GM10266 (cell line): ENCODE measurements at regions not wholly inside any gene's neighbourhood (a gene's known extent, or its start where the extent isn't known, plus 50 kb on each side); places are given as distances from the start of the nearest gene placed in this dataset.

Experiments used
- DNase-seq: peaks from one replicate; pipeline ENCODE4 v3.0.0; 2012; ENCODE audit errors: extremely low spot score
- CTCF ChIP-seq: IDR thresholded peaks from 2 replicates; pipeline ENCODE4 v1.5.1; 2012; ENCODE audit warnings: mild to moderate bottlenecking, low read depth; ENCODE audit not compliant: control insufficient read depth, insufficient read depth; ENCODE audit errors: missing control alignments

DNA sequence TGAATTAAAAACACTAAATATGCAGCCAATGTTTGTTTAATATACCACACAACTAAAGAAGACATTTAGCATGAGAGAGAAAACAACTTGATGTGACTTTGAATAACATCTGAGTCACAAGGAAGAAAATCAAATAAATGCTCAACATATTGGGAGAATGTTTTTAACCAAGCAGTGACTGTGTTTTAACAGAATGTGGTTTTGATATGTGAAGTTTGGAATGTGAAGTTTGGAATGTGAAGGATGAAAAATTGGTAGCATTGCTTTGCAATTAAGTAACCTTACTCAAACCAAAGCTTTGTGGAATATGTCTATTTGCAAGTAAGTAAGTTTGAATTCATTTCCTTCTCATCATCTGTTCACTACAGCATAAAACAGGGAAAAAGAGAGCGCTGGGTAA is 128.2 kb upstream of the DNAJC10 start:
- DNase-seq, result no peak
- no peak for TF ChIP-seq CTCF

GRCh38 chr2:182589121-182589520 is 126.9 kb upstream of the DNAJC10 start:
- DNase-seq, result no peak
- no peak for TF ChIP-seq CTCF

DNA sequence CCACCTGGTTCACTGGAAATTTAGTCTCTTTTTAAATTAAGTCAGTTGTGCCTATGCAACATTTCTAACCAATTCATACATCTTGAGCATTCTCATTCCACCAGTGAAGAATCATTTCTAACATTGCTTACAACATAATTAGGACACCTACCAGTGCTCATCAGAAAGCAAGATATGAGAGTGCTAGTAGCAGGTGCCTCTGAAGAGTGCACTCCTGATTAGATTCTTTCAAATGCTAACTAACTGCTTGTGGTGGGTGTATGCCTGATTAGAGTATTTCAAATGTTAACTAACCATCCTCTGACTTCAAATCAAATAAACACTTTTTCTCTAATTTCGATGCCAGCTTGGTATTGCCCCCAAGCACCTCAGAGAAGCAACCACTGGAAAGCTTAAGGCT is 124.3 kb upstream of the DNAJC10 start:
- DNase-seq, result no peak
- no peak for TF ChIP-seq CTCF

- TF ChIP-seq CTCF, result no peak
- DNase-seq, result no peak
Observed at GRCh38 chr2:182592691-182593393, 123.2 kb upstream of the DNAJC10 start.

- DNase-seq, result no peak
- no peak for TF ChIP-seq CTCF
Observed at GRCh38 chr2:182593394-182593975, 122.6 kb upstream of the DNAJC10 start.

DNA sequence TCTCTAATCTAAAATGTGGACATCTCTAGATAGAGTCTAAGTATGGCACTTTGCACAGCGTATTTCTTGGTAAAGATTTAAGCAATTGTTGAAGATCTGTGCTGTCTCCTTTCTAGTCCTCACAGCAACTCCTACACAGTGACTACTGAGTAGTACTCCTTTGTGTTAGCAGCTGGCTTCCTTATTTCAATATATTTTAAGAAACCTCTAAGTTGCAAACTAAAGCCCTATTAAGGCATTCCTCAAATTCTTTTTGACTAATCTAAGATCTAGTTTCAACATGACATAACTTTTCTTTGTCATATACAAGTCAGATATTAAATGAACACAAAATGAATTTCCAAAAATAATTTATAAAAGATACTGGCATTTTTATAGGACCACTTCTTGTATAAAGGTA is 121.8 kb upstream of the DNAJC10 start:
- no peak for DNase-seq
- no peak for TF ChIP-seq CTCF

DNA sequence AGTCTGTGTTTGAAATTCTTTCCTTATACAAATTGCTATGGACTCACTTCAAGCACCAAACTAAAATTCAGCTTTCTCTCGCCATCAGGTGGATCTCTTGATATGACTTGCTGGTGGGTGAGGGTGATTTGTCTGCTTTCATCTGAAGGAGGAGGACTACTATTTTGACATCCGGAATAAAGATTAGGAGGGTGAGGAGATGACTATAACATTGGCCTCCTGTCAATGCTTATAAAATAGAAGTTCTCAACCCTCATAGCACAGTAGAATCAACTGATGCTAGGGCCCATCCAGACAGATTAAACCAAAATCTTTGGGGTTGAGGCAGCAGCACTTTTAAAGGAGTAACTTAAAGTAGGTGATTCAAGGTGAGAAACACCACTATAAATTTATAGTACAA is 120.4 kb upstream of the DNAJC10 start:
- TF ChIP-seq CTCF, result no peak
- DNase-seq, result no peak
